ENCODE measurements at regions not wholly inside any gene's neighbourhood (a gene's known extent, or its start where the extent isn't known, plus 50 kb on each side); places are given as distances from the start of the nearest gene placed in this dataset.

DNA sequence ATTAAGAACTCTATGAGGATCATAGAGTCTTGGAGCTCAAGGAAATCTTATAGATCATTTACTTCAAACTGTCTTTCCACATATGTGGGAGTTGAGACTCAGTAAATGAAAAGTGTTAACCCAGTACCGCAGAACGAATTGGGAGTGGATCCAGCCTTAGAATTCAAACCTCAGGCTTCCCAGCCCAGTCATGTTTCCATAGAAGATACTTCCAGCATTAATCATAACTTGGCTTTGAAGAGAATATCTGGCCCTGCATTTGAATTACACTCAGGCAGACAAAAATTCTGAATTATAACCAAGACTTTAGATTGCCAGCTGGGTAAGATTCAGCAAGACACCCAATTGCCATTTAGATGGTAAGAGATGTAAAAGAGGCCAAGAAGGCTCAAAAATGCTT, 972.0 kb downstream of the TUSC7 start:
- no peak overlapping the region for H3K4me3 Mint-ChIP-seq (ENCODE audit: unreplicated experiment)
- H3K27me3 ChIP-seq (ENCODE audit: insufficient read depth, low read length): no peaks in the 10 kb centered on the region
- H3K27ac ChIP-seq (ENCODE audit: low read depth, low read length): no peak overlapping the region
- no peaks in the 10 kb centered on the region for H3K79me2 ChIP-seq (ENCODE audit: insufficient read depth, low read length)
- no peak overlapping the region for H3K4me3 ChIP-seq (ENCODE audit: insufficient read depth, low read depth, low read length)
- no peak overlapping the region for H2AFZ ChIP-seq (ENCODE audit: low read depth, low read length)
- no peak overlapping the region for H3K9ac ChIP-seq (ENCODE audit: low read length)
- H3K9me3 ChIP-seq (ENCODE audit: insufficient read depth, low read depth, low read length): no peaks in the 10 kb centered on the region
- no peaks in the 10 kb centered on the region for H3K27me3 Mint-ChIP-seq (ENCODE audit: low read depth, unreplicated experiment)
- FAIRE-seq (peak; percentile 43), DNase-seq (ENCODE audit: low read depth) (peak; percentile 94)
- peaks cover 9% of the 10 kb centered on the region for H3K4me1 Mint-ChIP-seq (ENCODE audit: low read depth, unreplicated experiment)
- H3K9me3 Mint-ChIP-seq (ENCODE audit: unreplicated experiment): no peaks in the 10 kb centered on the region
- H3K36me3 Mint-ChIP-seq (ENCODE audit: low read depth, unreplicated experiment): no peaks in the 10 kb centered on the region
- H3K4me1 ChIP-seq (ENCODE audit: insufficient read depth, low read length): no peaks in the 10 kb centered on the region
- H3K4me2 ChIP-seq (ENCODE audit: low read length): peak overlapping the region; percentile 16
- H4K20me1 ChIP-seq (ENCODE audit: insufficient read depth, low read length): no peaks in the 10 kb centered on the region
- no peak overlapping the region for H3K27ac Mint-ChIP-seq (ENCODE audit: unreplicated experiment)
- TF ChIP-seq, protein P1, sequence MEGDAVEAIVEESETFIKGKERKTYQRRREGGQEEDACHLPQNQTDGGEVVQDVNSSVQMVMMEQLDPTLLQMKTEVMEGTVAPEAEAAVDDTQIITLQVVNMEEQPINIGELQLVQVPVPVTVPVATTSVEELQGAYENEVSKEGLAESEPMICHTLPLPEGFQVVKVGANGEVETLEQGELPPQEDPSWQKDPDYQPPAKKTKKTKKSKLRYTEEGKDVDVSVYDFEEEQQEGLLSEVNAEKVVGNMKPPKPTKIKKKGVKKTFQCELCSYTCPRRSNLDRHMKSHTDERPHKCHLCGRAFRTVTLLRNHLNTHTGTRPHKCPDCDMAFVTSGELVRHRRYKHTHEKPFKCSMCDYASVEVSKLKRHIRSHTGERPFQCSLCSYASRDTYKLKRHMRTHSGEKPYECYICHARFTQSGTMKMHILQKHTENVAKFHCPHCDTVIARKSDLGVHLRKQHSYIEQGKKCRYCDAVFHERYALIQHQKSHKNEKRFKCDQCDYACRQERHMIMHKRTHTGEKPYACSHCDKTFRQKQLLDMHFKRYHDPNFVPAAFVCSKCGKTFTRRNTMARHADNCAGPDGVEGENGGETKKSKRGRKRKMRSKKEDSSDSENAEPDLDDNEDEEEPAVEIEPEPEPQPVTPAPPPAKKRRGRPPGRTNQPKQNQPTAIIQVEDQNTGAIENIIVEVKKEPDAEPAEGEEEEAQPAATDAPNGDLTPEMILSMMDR (IDR thresholded peaks at IDR 0.05; ENCODE audit: insufficient read depth, low read depth, low read length): no peak
- no peak for TF ChIP-seq EZH2 (IDR thresholded peaks at IDR 0.05; ENCODE audit: insufficient read depth, low read length)
- H3K36me3 ChIP-seq (ENCODE audit: insufficient read depth, low read length): no peaks in the 10 kb centered on the region

DNA sequence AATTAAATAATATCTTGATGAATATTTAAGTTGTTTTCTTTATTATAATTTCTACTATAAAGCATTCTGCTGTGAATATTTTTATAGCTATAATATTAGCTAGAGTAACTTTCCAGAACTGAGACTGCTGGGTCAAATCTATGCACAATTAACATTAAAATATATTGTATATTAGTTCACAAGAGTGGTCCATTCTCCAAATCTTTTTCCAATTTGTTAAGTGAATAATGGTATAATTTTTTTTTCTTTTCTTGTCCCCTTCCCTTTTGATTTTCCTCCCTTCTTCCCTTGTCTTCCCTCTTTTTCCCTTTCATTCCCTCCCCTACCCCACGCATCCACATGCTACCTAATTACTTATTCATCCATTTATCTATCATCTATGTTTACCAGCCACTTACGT, 977.5 kb downstream of the TUSC7 start:
- Histone ChIP-seq H4K20me1 (ENCODE audit: insufficient read depth, low read length) (no peaks in the 10 kb centered on the region), H3K4me3 (ENCODE audit: insufficient read depth, low read depth, low read length) (no peak overlapping the region), H3K36me3 (ENCODE audit: insufficient read depth, low read length) (no peaks in the 10 kb centered on the region), H3K4me1 (ENCODE audit: insufficient read depth, low read length) (no peaks in the 10 kb centered on the region), H3K79me2 (ENCODE audit: insufficient read depth, low read length) (no peaks in the 10 kb centered on the region), H3K9ac (ENCODE audit: low read length) (no peak overlapping the region), H3K27me3 (ENCODE audit: insufficient read depth, low read length) (no peaks in the 10 kb centered on the region), H3K9me3 (ENCODE audit: insufficient read depth, low read depth, low read length) (no peaks in the 10 kb centered on the region), H3K27ac (ENCODE audit: low read depth, low read length) (no peak overlapping the region), H2AFZ (ENCODE audit: low read depth, low read length) (no peak overlapping the region), H3K4me2 (ENCODE audit: low read length) (no peak overlapping the region)
- FAIRE-seq: no peak
- no peak for DNase-seq (ENCODE audit: low read depth)
- TF ChIP-seq, protein P1 (IDR thresholded peaks at IDR 0.05; ENCODE audit: insufficient read depth, low read depth, low read length): no peak
- no peak for TF ChIP-seq EZH2 (IDR thresholded peaks at IDR 0.05; ENCODE audit: insufficient read depth, low read length)
- Mint-ChIP-seq H3K9me3 (ENCODE audit: unreplicated experiment) (no peaks in the 10 kb centered on the region), H3K36me3 (ENCODE audit: low read depth, unreplicated experiment) (no peaks in the 10 kb centered on the region), H3K27me3 (ENCODE audit: low read depth, unreplicated experiment) (no peaks in the 10 kb centered on the region), H3K27ac (ENCODE audit: unreplicated experiment) (no peak overlapping the region), H3K4me1 (ENCODE audit: low read depth, unreplicated experiment) (peaks cover 6% of the 10 kb centered on the region), H3K4me3 (ENCODE audit: unreplicated experiment) (no peak overlapping the region)

DNA sequence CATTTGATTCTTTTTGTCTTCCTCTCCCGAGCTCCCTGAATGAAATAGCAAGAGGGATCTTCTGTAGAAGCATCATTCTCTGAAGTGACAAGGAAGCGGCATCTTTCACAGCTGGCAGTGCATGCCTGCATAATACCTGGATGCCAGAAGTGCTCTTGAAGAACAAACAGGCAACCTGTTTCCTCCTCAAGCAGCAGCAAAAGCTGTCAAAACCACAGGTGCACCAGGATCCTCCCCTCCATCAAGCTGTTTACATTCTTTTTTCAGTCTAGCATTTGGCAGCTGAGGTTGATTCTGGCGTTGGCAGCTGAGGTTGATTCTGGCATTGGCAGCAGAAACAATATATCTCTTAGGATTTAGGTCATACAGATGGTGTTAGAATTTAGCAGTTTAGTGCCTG, 979.0 kb downstream of the TUSC7 start:
- Histone ChIP-seq H3K36me3 (ENCODE audit: insufficient read depth, low read length) (no peaks in the 10 kb centered on the region), H3K27ac (ENCODE audit: low read depth, low read length) (no peak overlapping the region), H3K9me3 (ENCODE audit: insufficient read depth, low read depth, low read length) (no peaks in the 10 kb centered on the region), H4K20me1 (ENCODE audit: insufficient read depth, low read length) (no peaks in the 10 kb centered on the region), H3K9ac (ENCODE audit: low read length) (no peak overlapping the region), H3K27me3 (ENCODE audit: insufficient read depth, low read length) (no peaks in the 10 kb centered on the region), H3K4me3 (ENCODE audit: insufficient read depth, low read depth, low read length) (no peak overlapping the region), H3K4me2 (ENCODE audit: low read length) (no peak overlapping the region), H2AFZ (ENCODE audit: low read depth, low read length) (no peak overlapping the region), H3K79me2 (ENCODE audit: insufficient read depth, low read length) (no peaks in the 10 kb centered on the region), H3K4me1 (ENCODE audit: insufficient read depth, low read length) (no peaks in the 10 kb centered on the region)
- no peaks in the 10 kb centered on the region for H3K9me3 Mint-ChIP-seq (ENCODE audit: unreplicated experiment)
- DNase-seq (ENCODE audit: low read depth): no peak
- H3K4me3 Mint-ChIP-seq (ENCODE audit: unreplicated experiment): no peak overlapping the region
- no peaks in the 10 kb centered on the region for H3K27me3 Mint-ChIP-seq (ENCODE audit: low read depth, unreplicated experiment)
- no peak overlapping the region for H3K27ac Mint-ChIP-seq (ENCODE audit: unreplicated experiment)
- peaks cover 16% of the 10 kb centered on the region for H3K4me1 Mint-ChIP-seq (ENCODE audit: low read depth, unreplicated experiment)
- no peak for FAIRE-seq
- no peaks in the 10 kb centered on the region for H3K36me3 Mint-ChIP-seq (ENCODE audit: low read depth, unreplicated experiment)
- TF ChIP-seq EZH2 (IDR thresholded peaks at IDR 0.05; ENCODE audit: insufficient read depth, low read length): no peak
- TF ChIP-seq, protein P1 (IDR thresholded peaks at IDR 0.05; ENCODE audit: insufficient read depth, low read depth, low read length): no peak

Data from astrocyte (in vitro differentiated cells and primary cell).